Suppressor macrophage treated with lipopolysaccharide for 4 hours (primary cell): ENCODE measurements at regions not wholly inside any gene's neighbourhood (a gene's known extent, or its start where the extent isn't known, plus 50 kb on each side); places are given as distances from the start of the nearest gene placed in this dataset.

Source experiments
- DNase-seq: peaks from one replicate; pipeline ENCODE4 v3.0.0-alpha.2; 2020

GRCh38 chr4:57448901-57449300 is 338.7 kb upstream of the IGFBP7 start:
- DNase-seq, result no peak

GRCh38 chr4:57448452-57448851 is 338.3 kb upstream of the IGFBP7 start:
- no peak for DNase-seq

- no peak for DNase-seq
Measured at GRCh38 chr4:57446266-57446665, 336.1 kb upstream of the IGFBP7 start.

- no peak for DNase-seq
Measured at GRCh38 chr4:57445686-57446085, 335.5 kb upstream of the IGFBP7 start.

GRCh38 chr4:57444671-57445070 is 334.5 kb upstream of the IGFBP7 start:
- no peak for DNase-seq

GRCh38 chr4:57443787-57444186 is 333.6 kb upstream of the IGFBP7 start:
- no peak for DNase-seq

- no peak for DNase-seq
Measured at GRCh38 chr4:57443308-57443707, 333.1 kb upstream of the IGFBP7 start.

GRCh38 chr4:57442831-57443291 is 332.7 kb upstream of the IGFBP7 start:
- peak; percentile 16 for DNase-seq

- no peak for DNase-seq
Measured at GRCh38 chr4:57442241-57442640, 332.1 kb upstream of the IGFBP7 start.

GRCh38 chr4:57437649-57438048 is 327.5 kb upstream of the IGFBP7 start:
- no peak for DNase-seq

GRCh38 chr4:57435300-57435699 is 325.1 kb upstream of the IGFBP7 start:
- no peak for DNase-seq

GRCh38 chr4:57430726-57431125 is 320.5 kb upstream of the IGFBP7 start:
- no peak for DNase-seq

- DNase-seq, result peak; percentile 63
Measured at GRCh38 chr4:57426779-57427395, 316.7 kb upstream of the IGFBP7 start.

GRCh38 chr4:57425610-57426009 is 315.4 kb upstream of the IGFBP7 start:
- DNase-seq, result peak; percentile 3

- no peak for DNase-seq
Measured at GRCh38 chr4:57424232-57424897, 314.2 kb upstream of the IGFBP7 start.

GRCh38 chr4:57418133-57418532 is 307.9 kb upstream of the IGFBP7 start:
- DNase-seq, result no peak

- no peak for DNase-seq
Measured at GRCh38 chr4:57412259-57413054, 302.3 kb upstream of the IGFBP7 start.

GRCh38 chr4:57410331-57411052 is 300.3 kb upstream of the IGFBP7 start:
- no peak for DNase-seq

GRCh38 chr4:57405359-57405758 is 295.2 kb upstream of the IGFBP7 start:
- no peak for DNase-seq

GRCh38 chr4:57404483-57404882 is 294.3 kb upstream of the IGFBP7 start:
- no peak for DNase-seq

GRCh38 chr4:57403591-57403990 is 293.4 kb upstream of the IGFBP7 start:
- no peak for DNase-seq

GRCh38 chr4:57401586-57401985 is 291.4 kb upstream of the IGFBP7 start:
- no peak for DNase-seq

- DNase-seq, result no peak
Measured at GRCh38 chr4:57378766-57379165, 268.6 kb upstream of the IGFBP7 start.
